Fibroblast of villous mesenchyme (primary cell): ENCODE measurements at regions not wholly inside any gene's neighbourhood (a gene's known extent, or its start where the extent isn't known, plus 50 kb on each side); places are given as distances from the start of the nearest gene placed in this dataset.

ENCODE experiments used
- DNase-seq: peaks from one replicate; pipeline ENCODE4 v3.0.0-alpha.2; 2010; ENCODE audit warnings: low read depth
- H3K4me3 ChIP-seq: 2 replicates; pipeline ENCODE4 v1.5.1; 2011; ENCODE audit warnings: low read depth, mild to moderate bottlenecking, low read length
- TF ChIP-seq, protein P1 (sequence below): IDR thresholded peaks from 2 replicates; pipeline ENCODE4 v1.5.1; 2012; ENCODE audit warnings: low read depth, mild to moderate bottlenecking, low read length; ENCODE audit not compliant: insufficient read depth

DNA sequence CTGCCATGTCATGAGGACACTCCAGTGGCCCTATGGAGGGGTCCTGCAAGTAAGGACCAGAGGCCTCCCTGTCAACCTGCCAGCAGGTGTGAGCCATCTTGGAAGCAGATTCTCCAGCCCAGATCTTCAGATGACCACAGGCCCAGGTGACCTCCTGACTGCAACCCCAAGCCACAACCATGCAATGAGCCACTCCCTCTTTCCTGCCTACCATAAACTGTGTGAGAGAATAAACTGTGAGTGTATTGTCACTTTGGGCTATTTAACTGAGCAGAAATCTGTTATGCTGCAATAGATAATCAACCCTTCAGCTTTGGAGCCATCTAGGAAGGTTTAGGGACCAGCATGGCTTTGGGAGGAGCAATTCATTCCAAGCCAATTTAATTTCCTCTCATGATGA, 367.9 kb downstream of the SHQ1 start:
- no peak for DNase-seq
- no peak overlapping the region for H3K4me3 ChIP-seq
- TF ChIP-seq, protein P1, sequence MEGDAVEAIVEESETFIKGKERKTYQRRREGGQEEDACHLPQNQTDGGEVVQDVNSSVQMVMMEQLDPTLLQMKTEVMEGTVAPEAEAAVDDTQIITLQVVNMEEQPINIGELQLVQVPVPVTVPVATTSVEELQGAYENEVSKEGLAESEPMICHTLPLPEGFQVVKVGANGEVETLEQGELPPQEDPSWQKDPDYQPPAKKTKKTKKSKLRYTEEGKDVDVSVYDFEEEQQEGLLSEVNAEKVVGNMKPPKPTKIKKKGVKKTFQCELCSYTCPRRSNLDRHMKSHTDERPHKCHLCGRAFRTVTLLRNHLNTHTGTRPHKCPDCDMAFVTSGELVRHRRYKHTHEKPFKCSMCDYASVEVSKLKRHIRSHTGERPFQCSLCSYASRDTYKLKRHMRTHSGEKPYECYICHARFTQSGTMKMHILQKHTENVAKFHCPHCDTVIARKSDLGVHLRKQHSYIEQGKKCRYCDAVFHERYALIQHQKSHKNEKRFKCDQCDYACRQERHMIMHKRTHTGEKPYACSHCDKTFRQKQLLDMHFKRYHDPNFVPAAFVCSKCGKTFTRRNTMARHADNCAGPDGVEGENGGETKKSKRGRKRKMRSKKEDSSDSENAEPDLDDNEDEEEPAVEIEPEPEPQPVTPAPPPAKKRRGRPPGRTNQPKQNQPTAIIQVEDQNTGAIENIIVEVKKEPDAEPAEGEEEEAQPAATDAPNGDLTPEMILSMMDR, result no peak

DNA sequence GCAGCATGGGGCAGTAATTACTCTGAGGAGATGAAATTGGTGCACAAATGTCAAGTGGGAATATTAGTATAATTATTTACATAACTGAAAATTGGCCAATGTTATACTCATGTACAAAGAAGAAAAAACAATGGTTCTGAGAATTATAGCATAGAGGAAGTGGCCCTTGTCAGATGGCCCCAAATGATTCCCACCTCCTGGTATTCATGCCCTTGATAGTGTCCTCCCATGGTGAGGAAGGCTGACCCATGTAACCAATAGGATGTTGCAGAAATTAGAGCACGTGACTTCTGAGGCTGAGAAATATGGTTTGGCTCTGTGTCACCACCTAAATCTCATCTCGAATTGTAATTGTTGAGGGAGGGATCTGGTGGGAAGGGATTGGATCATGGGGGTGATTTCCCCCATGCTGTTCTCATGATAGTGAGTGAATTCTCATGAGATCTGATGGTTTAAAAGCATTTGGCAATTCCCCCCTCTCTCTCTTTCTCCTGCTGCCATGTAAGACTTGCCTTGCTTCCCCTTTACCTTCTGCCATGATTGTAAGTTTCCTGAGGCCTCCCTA, 368.5 kb downstream of the SHQ1 start:
- no peak for DNase-seq
- TF ChIP-seq, protein P1, result no peak

DNA sequence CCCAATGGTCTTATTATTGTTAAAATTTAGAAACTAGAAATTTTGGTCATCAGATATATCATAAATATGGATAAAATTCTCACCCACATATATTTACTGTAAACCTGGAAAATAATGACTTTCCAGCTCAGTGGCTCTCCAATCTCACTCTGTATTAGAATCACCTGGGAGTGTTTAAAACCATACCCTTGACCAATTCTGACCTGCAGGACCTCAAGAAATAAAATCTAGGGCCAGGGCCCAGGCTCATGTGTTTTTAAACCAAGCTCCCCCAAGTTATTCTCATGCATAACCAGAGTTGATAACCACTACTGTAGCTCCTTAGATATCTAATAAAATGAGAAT, 372.1 kb downstream of the SHQ1 start:
- H3K4me3 ChIP-seq, result no peak overlapping the region
- no peak for DNase-seq
- TF ChIP-seq, protein P1, result no peak

More for the DNA sequence above, 368.5 kb downstream of the SHQ1 start:
- no peak overlapping the region for H3K4me3 ChIP-seq

DNA sequence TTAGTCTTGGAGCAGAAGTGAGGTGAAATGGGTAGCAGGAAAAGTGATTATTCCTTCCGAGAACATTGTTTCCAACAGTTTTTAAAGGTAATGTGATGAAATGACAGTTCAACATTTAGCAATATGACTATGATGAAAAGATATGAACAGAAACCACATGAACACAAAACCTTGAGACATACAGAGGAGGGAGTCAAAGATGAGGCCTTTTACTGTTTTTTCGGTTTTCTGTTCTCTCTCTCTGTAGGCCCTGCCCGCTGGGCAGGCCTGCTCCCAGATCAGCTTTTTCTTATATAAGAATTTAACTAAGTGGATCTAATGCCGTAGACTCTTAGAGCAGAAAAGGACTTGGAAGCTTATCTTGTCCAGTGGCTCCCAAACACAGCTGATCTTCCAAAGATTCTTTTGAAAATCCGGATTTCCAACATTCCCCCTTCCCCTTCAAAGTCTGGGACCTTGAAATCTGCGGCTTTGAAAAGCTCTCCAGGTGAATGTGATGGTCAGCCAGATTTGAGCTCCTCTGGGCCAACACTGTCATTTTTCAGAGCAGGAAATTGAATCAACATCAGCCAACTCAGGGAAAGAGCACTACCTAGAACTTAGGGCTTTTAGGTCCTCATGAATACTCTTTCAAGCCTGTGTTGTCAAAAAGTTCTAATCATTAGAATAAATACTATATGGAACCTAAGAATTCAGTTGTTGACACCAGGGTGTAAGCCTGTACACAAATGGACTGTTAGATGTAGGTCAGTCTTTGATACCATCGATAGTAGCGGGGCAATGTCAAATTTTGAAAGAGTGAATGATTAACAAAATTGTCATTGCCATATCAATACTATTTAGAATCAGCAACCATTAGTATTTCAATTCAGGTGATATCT, 372.7 kb downstream of the SHQ1 start:
- TF ChIP-seq, protein P1, result no peak
- H3K4me3 ChIP-seq, result no peak overlapping the region
- no peak for DNase-seq

DNA sequence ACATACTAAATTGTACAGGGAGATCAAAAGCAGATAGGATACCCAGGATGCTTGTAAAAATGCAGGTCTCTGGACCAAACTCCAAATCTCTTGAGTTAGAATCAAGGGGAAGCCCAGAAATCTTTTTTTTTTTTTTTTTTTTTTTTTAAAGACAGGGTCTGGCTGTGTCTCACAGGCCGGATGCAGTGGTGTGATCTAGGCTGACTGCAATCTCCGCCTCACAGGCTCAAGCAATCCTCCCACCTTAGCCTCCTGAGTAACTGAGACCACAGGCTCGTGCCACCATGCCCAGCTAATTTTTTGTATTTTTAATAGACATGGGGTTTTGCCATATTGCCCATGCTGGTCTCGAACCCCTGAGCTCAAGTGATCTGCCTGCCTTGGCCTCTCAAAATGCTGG, 373.5 kb downstream of the SHQ1 start:
- TF ChIP-seq, protein P1, result no peak
- no peak overlapping the region for H3K4me3 ChIP-seq
- DNase-seq, result no peak

DNA sequence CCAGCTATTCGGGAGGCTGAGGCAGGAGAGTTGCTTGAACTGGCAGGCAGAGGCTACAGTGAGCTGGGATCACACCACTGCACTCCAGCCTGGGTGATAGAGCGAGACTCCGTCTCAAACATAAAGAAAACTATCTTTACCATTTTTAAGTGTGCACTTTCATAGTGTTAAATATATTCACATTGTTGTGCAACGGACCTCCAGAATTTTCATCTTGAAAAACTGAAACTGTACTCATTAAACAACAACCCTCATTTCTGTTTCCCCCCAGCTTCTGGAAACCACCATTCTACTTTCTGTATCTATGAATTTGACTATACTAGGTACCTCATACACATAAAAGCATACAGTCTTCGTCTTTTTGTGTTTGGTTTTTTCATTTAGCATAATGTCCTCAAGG, 375.1 kb downstream of the SHQ1 start:
- no peak for DNase-seq
- TF ChIP-seq, protein P1, result no peak
- H3K4me3 ChIP-seq, result no peak overlapping the region
